ENCODE measurements at regions not wholly inside any gene's neighbourhood (a gene's known extent, or its start where the extent isn't known, plus 50 kb on each side); places are given as distances from the start of the nearest gene placed in this dataset.

DNA sequence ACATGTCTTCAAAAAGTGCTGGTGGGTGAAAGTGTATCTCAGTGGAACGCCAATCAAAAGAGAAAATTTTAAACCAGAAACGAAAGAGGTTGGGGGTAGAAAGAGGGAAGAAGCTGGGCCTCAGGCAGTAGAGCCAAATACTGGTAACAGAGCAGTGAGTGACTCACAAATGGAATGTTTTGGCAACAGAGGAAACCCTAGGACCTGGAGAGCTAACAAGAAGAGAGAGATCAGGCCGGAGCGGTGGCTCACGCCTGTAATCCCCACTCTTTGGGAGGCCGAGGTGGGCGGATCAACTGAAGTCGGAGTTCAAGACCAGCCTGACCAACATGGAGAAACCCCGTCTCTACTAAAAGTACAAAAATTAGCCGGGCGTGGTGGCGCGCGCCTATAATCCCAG, 450.8 kb upstream of the NAALADL2 start:
- Histone ChIP-seq H3K4me1 (peaks cover 0 to 9% of the 10 kb centered on the region in 2 donors), H3K9me3 (no peaks in the 10 kb centered on the region), H3K27me3 (no peaks in the 10 kb centered on the region), H3K27ac (no peak overlapping the region), H3K4me3 (no peak overlapping the region), H3K36me3 (no peaks in the 10 kb centered on the region)
- TF ChIP-seq, protein P1, sequence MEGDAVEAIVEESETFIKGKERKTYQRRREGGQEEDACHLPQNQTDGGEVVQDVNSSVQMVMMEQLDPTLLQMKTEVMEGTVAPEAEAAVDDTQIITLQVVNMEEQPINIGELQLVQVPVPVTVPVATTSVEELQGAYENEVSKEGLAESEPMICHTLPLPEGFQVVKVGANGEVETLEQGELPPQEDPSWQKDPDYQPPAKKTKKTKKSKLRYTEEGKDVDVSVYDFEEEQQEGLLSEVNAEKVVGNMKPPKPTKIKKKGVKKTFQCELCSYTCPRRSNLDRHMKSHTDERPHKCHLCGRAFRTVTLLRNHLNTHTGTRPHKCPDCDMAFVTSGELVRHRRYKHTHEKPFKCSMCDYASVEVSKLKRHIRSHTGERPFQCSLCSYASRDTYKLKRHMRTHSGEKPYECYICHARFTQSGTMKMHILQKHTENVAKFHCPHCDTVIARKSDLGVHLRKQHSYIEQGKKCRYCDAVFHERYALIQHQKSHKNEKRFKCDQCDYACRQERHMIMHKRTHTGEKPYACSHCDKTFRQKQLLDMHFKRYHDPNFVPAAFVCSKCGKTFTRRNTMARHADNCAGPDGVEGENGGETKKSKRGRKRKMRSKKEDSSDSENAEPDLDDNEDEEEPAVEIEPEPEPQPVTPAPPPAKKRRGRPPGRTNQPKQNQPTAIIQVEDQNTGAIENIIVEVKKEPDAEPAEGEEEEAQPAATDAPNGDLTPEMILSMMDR (IDR thresholded peaks at IDR 0.05 in 4 of 5, conservative IDR thresholded peaks at IDR 0.05 in 1 of 5): no peak
- no peak for TF ChIP-seq POLR2A (IDR thresholded peaks at IDR 0.05)
- intact Hi-C loops (cut with DNase I; ENCODE audit: low total_unique reads): no loop called here
- in situ Hi-C loops (cut with MboI; ENCODE audit: low sequenced_read_pairs in 4 of 4): no loop called here
- ATAC-seq (no peak), DNase-seq (no peak)

DNA sequence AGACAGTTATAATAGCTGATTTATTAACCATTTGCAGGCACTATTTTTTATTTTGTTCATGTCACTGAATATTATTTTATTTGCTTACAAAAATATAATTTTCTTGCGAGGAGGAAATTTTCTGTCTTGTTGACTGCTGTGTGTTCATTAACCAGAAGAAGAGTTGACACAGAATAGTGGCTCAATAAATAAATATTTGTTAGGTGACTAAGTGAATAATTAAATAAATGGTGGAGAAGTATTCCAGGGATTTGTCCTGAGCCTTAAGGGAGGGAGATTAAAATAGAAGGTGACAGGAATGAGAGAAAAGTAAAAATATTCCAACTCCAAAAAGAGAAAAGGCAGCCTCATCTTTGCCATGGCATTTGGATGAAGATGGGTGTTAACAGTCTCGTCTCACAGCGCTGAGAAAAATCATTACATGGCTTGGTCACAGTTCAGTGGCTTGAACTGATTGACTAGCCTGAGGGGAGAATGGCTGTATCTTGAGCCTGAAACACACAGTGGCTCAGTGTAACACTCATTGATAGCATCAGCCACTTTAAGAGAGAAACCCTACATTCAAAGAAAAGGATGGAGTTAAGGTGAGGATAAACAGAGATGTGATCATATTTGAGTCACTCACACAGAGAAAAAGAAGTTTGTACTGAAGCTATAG, 449.9 kb upstream of the NAALADL2 start:
- Histone ChIP-seq H3K4me3 (no peak overlapping the region), H3K27ac (no peak overlapping the region), H3K36me3 (no peaks in the 10 kb centered on the region), H3K27me3 (no peaks in the 10 kb centered on the region), H3K9me3 (no peaks in the 10 kb centered on the region), H3K4me1 (peaks cover 0 to 9% of the 10 kb centered on the region in 2 donors)
- in situ Hi-C loops (cut with MboI; ENCODE audit: low sequenced_read_pairs in 4 of 4): no loop called here
- ATAC-seq (no peak), DNase-seq (no peak)
- intact Hi-C loops (cut with DNase I; ENCODE audit: low total_unique reads): no loop called here
- no peak for TF ChIP-seq POLR2A (IDR thresholded peaks at IDR 0.05)
- TF ChIP-seq, protein P1 (IDR thresholded peaks at IDR 0.05 in 4 of 5, conservative IDR thresholded peaks at IDR 0.05 in 1 of 5): no peak

DNA sequence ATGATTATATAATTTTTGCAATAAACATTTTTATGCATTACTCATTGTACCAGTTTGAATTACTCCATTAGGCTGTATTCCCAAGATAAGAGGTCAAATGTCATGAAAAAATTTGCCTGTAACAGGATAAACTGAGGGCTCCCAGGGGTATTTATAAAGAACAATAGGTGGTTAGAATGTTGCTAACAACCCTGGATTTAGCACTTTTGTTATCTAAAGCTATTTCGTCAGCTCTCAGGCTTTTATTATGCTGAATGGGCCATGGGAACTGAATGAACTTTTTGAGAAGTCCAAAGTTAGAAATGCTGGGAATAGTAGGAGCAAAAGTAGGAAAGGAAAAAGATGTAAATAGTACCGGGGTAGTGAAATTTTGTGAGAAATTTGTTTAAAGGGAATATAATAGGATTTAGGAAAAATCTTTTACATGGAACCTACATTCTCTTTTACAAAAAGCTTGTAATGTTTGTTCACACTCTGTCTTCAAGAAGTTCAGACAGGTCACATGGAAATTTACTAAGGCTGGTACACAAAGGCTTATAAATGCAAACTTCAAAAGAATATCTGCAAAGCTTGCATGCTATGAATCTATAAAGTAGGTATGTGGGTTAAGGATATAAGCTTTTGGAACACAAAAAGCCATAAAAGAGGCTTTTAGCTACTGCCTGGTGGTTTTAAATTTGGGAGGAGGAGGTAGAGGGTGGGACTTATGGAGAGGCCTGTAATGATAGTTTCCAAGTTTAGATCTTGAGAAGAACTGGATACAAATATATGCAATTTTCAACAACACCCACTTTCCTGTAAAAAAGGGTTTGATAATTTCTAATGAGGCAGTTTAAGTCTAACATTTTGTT, 445.8 kb upstream of the NAALADL2 start:
- Histone ChIP-seq H3K4me1 (peaks cover 0 to 9% of the 10 kb centered on the region in 2 donors), H3K27me3 (no peaks in the 10 kb centered on the region), H3K36me3 (no peaks in the 10 kb centered on the region), H3K9me3 (no peaks in the 10 kb centered on the region), H3K27ac (no peak overlapping the region), H3K4me3 (no peak overlapping the region)
- ATAC-seq: no peak
- intact Hi-C loops (cut with DNase I; ENCODE audit: low total_unique reads) (no loop called here), in situ Hi-C loops (cut with MboI; ENCODE audit: low sequenced_read_pairs in 4 of 4) (no loop called here)
- no peak for TF ChIP-seq POLR2A (IDR thresholded peaks at IDR 0.05)
- TF ChIP-seq, protein P1 (IDR thresholded peaks at IDR 0.05 in 4 of 5, conservative IDR thresholded peaks at IDR 0.05 in 1 of 5): no peak
- no peak for DNase-seq

DNA sequence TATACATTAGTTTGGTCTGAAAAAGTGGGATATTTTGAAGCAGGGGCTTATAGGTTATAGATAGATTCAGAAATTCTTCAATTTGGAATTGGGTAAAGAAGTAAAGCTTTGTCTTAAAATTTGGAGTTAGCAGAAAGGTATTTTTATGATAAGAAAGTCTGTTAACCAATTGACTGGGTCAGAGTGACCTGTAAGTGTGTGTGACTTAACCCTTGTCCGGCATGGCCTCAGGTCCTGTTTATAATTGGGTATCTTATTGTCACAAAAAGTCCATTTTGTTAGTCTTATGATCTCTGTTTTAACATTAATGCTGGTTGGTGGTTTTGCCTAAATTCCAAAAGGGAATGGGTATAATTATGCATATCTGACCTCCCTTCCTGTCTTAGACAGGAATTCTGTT, 444.2 kb upstream of the NAALADL2 start:
- in situ Hi-C loops (cut with MboI; ENCODE audit: low sequenced_read_pairs in 4 of 4) (no loop called here), intact Hi-C loops (cut with DNase I; ENCODE audit: low total_unique reads) (no loop called here)
- no peak overlapping the region for H3K4me3 ChIP-seq
- no peak for DNase-seq
- H3K4me1 ChIP-seq: peaks cover 0 to 6% of the 10 kb centered on the region in 2 donors
- H3K9me3 ChIP-seq: no peaks in the 10 kb centered on the region
- no peak for TF ChIP-seq POLR2A (IDR thresholded peaks at IDR 0.05)
- TF ChIP-seq, protein P1 (IDR thresholded peaks at IDR 0.05 in 4 of 5, conservative IDR thresholded peaks at IDR 0.05 in 1 of 5): no peak
- no peaks in the 10 kb centered on the region for H3K36me3 ChIP-seq
- H3K27ac ChIP-seq: no peak overlapping the region
- no peak for ATAC-seq
- no peaks in the 10 kb centered on the region for H3K27me3 ChIP-seq

Data from gastrocnemius medialis (tissue), 4 donors.